ENCODE measurements at regions not wholly inside any gene's neighbourhood (a gene's known extent, or its start where the extent isn't known, plus 50 kb on each side); places are given as distances from the start of the nearest gene placed in this dataset.
A peak's percentile ranks its signal among the peaks of the same experiment; 100 is the strongest.
"Not testable (repeated sequence)": the region's sequence is repeated elsewhere in the genome, so short reads cannot be mapped to it uniquely, and the experiment has no call there.

DNA sequence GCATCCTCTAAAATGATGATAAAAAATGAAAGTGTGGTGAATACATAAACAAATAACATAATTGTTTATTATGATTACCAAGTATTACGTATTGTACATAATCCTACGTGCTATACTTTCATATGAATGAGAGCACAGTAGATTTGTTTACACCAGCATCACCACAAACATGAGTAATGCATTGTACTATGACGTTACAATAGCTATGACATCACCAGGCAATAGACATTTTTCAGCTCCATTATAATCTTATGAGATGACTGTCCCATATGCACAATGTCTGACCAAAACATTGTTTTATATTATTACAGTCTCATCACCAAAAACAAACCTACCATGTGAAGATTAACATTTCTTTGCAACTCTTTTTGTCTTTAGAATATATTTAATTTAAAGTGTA is 225.7 kb upstream of the TENT5A start:
- FAIRE-seq (no peak), DNase-seq (ENCODE audit: insufficient read length, low spot score) (no peak)

DNA sequence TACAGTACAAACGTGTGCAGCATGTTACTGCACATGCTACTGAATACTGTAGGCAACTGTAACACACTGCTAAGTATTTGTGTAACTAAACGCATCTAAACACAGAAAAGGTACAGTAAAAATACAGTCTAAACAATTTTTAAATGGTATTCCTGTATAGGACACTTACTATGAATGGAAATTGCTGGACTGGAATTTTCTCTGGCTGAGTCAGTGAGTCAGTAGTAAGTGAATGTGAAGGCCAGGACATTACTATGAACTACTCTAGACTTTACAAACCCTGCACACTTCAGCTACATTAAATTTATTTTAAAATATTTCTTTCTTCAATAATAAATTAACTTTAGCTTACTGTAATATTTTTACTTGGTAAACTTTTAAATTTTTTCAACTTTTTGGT is 225.0 kb upstream of the TENT5A start:
- FAIRE-seq (no peak), DNase-seq (ENCODE audit: insufficient read length, low spot score) (no peak)

DNA sequence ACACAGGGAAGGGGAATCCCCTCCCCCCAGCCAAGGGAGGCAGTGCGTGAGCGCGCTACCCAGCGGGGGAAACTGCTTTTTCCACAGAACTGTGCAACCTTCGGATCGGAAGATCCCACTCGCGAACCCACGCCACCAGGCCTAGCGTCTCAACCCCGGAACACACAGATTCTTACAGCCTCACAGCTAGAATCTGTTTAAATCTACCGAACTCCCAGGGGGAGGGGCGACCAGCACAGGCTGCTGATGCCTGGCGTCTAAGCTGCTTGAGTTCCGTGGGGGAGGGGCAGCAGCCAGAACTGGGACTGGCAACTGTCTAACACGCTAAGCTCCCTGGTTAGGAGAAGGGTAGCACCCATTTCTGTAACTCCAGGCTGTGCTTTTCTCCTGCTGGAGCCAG is 217.3 kb upstream of the TENT5A start:
- FAIRE-seq (no peak), DNase-seq (ENCODE audit: insufficient read length, low spot score) (no peak)

DNA sequence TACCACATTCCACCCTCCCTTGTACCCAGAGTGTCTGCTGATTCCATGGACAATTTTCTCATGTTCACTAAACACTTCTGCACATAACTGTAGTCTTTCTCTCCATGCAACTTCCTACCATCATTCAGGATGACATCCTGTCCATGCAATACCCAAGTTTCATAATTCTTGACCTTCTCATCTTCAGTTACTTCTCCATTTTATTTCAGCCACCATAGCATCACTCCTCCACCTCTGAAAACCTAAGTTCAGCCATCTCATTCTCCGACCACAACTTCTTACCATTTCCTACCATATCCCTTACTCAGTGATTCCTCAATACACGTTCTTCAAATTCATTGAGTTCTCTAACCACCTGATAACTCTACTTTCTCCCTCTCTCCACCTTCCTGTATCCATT is 216.5 kb upstream of the TENT5A start:
- FAIRE-seq = no peak
- no peak for DNase-seq (ENCODE audit: insufficient read length, low spot score)

DNA sequence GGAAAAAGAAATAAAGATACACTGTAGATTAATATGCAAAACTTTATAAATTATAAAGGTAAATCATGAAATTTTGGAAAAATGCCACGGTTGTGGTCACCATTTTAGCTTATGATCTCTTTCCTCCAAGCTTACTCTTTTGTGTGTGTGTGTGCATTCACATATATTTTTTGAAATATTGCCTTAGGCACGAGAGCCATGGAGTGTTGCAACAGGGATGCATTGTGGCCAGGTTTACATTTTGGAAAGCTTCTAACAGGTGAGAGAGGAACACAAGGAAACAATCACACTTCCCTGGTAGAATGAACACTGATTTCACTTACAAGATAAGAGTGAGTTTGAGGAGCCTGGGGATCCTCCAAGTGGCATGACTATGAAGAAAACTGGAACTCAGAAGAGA is 214.5 kb upstream of the TENT5A start:
- DNase-seq (ENCODE audit: insufficient read length, low spot score) (no peak), FAIRE-seq (no peak)

DNA sequence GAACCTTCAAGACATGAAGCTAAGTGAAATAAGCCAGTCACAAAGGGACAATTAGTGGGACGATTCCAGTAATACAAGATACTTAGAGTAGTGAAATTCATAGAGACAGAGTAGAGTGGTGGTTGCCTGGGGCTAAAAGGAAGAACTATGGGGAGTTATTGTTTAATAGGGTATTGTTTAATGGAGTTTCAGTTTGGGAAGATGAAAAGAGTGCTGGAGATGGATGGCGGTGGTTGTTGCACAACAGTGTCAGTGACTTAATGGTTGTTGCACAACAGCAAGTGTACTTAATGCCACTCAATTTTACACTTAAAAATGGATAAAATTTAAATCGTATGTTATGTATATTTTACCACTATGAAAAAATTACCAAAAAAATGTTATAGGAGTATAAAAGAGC is 209.7 kb upstream of the TENT5A start:
- DNase-seq (ENCODE audit: insufficient read length, low spot score) = no peak
- no peak for FAIRE-seq

DNA sequence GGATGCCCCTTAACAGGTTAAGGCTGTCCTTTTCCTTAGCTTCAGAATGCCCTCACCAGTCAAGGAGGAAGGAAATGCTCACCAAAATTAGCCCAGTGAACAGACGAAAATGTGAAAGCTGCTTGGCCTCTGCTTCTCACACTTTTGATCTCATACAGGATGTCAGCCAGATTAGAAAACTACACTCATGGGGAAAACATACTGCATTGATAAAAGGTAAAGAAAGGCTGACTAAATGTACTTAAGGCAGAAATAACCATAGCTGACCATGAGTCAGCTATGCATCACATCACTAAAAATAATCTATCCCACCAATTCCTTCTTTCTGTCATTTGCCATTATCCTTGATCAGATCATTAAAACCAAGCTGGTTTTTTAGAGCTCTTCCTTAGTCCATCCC is 198.4 kb upstream of the TENT5A start:
- no peak for DNase-seq (ENCODE audit: insufficient read length, low spot score)
- FAIRE-seq = no peak

DNA sequence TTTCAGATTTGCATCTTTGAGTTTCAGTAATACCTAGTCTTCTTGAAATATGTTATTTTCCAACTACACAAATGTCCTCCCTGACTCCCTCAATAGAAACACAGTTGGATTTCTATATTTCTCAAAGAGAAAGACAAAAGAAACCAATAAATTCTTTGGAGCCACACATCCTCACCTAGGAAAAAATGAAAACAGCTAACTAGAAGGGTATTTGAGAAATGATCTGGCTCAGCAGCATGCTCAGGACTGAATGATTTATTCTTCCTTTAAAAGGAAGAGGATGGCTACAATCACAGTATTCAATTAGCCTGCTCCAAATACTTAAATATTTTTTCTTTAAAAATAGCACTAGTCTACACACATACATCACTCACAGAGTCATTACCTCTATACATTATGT is 196.4 kb upstream of the TENT5A start:
- FAIRE-seq = no peak
- DNase-seq (ENCODE audit: insufficient read length, low spot score) = no peak

DNA sequence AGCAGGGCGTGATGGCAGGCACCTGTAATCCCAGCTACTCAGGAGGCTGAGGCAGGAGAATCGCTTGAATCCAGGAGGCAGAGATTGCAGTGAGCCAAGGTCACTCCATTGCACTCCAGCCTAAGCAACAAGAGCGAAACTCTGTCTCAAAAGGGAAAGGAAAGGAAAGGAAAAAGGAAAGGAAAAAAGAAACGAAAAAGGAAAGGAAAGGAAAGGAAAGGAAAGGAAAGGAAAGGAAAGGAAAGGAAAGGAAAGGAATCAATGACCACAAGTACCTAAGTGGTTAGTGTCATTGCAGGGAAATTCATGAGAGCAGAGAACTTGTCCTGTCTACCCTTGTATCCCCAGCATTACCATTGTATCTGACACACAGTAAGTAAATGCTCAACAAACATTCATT is 195.7 kb upstream of the TENT5A start:
- not testable (repeated sequence) for DNase-seq (ENCODE audit: insufficient read length, low spot score); FAIRE-seq

DNA sequence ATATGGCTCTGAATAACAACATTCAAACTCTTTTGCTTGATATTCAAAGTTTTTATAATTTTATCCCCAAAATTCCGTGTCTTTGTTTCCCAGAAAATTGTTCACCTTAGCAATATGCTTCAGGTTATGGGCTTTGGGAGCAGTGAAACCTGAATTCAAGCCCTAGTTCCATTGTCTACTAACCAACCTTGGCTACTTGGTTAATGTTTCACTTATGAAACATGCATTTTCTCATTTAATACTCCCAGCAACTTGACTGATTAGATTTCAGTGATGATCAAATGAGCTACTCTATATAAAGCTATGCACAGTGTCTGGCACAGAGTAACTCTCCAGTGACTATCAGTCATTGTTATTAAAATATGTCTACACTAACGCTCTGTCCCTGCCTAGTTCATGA is 192.2 kb upstream of the TENT5A start:
- DNase-seq (ENCODE audit: insufficient read length, low spot score) = no peak
- FAIRE-seq = no peak

DNA sequence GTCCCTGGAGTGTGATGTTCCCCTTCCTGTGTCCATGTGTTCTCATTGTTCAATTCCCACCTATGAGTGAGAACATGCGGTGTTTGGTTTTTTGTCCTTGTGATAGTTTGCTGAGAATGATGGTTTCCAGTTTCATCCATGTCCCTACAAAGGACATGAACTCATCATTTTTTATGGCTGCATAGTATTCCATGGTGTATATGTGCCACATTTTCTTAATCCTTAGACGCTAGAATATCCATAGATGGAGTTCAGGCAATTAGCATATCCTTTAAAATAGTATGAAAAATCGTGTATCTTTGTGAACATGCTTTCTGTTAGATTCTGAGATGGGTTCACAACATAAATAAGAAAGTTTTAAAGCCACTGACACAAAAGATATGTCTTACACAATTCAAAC is 190.4 kb upstream of the TENT5A start:
- FAIRE-seq; DNase-seq (ENCODE audit: insufficient read length, low spot score): not testable (repeated sequence)

DNA sequence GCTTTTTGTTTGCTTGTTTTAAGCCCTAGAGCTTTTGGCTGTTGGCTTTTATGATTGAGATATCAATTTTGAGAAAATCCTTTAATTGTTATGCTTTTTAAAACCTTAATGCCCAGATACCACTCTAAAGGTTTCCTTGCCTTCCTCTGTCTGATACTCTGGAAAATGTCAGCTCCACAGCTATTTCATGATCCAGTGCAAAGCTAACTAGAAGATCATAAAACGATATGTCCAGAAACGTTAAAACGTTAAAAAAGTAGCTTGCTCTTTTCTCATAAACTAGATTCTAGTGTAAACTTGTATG is 189.5 kb upstream of the TENT5A start:
- DNase-seq (ENCODE audit: insufficient read length, low spot score) (no peak), FAIRE-seq (no peak)

DNA sequence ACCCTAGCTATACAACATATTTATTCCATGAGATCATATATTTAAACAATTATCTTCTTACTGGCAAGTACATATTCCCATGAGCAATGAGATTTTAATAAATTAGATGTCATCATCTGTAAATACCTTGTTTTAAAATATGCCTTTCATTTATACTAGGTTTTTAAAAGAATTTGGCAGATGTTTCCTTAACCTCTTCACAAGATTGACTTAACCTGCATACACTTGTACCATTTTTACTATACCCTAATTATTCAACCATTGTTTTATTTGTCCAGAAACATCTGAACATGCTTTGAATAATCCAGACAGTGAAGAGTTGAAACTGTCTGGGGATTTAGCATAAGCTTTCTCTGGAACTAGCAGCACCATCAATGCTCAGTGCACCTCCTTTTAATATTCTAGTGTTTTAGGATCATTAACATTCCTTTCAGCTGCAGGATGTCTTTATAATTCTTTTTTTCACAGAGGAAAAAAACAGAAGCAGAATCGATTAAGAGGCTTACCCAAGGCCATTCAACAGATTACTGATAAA is 188.0 kb upstream of the TENT5A start:
- DNase-seq (ENCODE audit: insufficient read length, low spot score) = no peak
- no peak for FAIRE-seq

DNA sequence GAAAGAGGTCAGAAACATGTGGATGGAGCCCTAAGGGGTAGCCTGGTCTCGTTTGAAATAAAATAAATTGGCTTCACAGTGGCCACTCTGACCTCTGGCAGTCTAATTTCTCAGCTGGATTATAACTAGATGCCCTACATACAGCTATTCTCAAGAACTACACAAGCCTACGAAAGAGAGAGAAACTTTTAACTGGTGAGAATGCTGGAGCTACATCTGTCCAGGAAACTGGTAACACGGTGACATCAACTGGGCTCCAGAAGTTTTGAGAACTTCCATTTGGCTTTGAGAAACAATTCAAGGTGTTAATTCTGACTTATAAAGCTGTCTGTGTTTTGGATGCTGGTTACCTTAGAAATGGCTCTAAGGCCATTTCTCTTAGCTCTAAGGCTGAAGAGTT is 187.3 kb upstream of the TENT5A start:
- DNase-seq (ENCODE audit: insufficient read length, low spot score) (no peak), FAIRE-seq (no peak)

DNA sequence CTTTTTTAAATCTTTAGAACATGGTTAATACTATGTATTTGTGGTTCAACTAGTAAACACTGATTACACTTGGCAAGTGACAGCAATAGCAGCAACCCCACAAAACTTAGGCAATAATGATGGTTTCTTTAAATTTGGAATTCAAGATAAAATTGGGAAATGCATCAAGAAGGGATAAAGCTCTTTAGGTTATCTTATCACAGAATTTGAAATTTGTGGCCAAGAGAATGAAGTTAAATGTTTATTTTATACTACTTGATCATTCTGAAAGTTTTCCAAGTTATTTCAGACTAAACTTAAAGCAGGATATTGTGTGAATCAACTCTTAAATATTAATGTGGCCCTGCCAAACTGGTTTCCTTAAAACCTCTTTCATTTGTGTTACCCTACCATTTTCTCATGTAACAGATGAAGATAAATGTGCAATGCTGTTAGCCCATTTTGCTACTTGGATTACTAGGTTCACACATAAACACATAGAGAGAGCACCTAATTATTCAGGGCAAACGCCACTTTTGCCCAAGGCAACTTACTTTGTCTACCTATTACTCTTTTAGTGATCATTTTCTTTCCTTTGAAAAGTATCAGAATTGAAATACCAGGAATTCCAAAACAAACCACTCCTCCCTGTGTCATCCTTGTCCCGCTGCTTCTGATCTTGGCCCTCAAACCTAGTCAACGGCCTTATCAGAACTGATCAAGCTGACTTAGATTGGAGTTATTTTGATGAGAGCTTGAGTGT is 186.7 kb upstream of the TENT5A start:
- no peak for DNase-seq (ENCODE audit: insufficient read length, low spot score)

DNA sequence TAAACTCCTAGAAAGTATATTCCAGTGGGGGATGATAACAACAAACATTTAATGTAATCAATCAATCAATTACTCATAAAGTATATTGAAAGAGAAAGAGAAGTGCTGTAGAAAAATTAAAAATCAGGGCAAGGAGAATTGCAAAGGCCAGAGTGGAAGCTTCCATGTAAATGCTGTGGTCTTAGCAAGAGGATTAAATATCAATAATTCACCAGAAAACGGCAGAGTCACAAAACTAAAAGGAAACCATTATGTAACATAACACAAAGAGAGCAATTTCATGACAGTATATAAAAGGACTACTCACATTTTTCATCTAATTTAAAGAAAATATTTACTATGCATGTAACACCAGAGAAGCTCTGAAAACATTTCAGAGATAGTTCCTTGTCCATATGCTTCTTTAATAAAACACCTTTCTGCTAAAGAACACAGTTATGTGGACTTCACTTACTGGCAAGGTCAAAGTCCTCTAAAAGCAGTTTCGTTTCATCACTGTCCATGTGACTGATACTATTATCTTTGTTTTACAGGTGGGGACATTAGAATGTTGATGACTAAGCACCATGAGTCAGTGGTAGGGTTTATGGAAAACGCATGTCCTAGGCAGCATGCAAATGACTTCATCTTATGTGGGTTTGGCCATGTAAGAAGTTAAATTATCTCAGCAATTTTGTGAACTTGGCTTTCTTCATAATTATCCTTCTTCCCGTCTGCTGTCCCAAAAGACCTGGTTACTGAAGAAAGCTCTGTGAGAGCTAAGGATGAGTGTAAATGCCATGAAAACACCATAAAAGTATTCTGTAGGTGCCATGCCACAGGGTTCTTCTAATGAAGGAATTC is 185.8 kb upstream of the TENT5A start:
- DNase-seq (ENCODE audit: insufficient read length, low spot score) = peak; percentile 20
- peak; percentile 72 for FAIRE-seq

More for the DNA sequence above, 186.7 kb upstream of the TENT5A start:
- FAIRE-seq = peak; percentile 38

DNA sequence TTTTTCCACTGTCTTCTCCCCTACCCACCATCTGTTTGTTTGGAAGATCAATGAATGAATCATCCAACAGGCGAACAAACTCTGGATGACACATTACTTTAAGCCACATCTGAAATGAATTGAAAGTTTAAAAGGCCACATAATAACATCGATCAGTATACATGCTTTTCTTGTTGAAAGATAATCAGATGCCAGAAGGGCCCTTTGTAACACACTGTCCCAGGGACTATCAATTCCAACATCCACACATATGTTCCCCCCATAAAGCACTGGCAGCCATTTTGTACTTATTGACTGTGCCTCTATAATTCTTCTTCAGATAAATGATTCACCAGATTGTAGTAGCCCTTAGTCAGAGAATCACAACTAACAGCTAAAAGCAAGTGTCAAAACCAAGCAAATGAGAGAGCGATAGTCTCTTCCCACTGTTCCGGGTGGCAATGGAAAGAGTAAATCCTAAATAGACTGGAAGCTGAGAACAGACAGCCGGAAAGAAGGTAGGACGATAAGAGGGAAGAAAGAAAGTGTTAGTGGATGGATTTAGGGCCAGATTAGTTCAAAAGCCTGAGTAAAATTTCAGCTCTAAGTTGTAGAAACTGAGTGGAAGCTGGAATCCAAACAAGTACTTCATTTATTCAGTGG is 184.9 kb upstream of the TENT5A start:
- DNase-seq (ENCODE audit: insufficient read length, low spot score) = no peak
- no peak for FAIRE-seq

DNA sequence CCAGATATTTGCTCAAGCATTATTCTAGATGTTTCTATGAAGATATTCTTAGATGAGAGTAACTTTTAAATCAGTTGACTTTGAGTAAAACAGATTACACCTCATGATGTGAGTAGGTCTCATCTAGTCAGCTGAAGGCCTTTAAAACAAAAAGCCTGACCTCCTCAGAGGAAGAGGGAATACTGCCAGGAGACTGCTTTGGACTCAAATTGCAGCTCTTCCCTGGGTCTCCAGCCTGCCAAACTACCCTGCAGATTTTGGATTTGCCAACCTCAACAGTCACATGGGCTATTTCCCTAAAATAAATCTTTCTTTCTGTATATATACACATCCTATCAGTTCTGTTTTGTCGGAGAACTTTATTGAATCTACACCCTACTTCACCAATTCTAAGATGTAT is 182.5 kb upstream of the TENT5A start:
- DNase-seq (ENCODE audit: insufficient read length, low spot score) (no peak), FAIRE-seq (no peak)

DNA sequence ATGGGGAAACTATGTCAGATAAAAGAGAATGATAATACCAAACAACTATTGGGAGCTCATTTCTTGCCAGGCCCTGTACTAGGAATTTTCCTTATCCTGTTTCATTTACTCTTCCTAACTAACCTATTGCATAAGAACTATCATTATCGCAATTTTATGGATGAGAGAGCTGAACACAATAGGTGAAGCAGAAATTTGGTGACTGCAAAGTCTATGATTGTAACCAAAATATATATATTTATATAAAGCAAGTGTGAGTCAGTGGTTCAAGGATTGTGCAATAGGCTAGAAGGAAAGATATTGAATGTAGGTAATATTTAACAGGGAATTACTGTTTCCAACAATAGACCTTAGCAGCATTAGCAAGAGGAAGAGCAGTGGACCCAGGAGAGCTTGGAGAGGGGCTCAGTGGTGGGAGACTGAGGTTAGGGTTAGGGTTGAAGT is 181.1 kb upstream of the TENT5A start:
- no peak for FAIRE-seq
- no peak for DNase-seq (ENCODE audit: insufficient read length, low spot score)

DNA sequence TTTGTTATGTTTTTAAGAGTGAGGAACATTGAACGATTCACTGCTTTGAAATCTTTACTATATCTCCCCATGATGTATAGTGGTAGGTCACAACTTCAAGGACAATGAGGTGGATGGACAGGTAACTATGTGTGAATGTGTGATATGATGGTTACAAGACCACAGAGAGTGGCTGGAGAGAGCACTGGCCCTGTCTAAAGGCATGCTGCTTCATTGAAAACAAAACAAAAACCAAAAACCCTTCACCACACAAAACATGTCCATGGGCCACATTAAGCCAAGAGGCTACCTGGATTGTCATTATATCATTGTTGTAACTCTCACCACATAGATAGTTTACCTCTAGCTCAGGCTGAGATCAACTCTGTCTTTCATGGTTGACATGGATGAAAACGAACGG is 180.6 kb upstream of the TENT5A start:
- FAIRE-seq (no peak), DNase-seq (ENCODE audit: insufficient read length, low spot score) (no peak)

DNA sequence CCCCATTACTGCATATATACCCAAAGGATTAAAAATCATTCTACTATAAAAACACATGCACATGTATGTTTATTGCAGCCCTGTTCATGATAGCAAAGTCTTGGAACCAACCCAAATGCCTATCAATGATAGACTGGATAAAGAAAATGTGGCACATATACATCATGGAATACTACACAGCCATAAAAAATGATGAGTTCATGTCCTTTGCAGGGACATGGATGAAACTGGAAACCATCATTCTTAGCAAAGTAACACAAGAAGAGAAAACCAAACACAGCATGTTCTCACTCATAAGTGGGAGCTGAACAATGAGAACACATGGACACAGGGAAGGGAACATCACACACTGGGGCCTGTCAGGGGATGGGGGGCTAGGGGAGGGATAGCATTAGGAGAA is 180.0 kb upstream of the TENT5A start:
- FAIRE-seq; DNase-seq (ENCODE audit: insufficient read length, low spot score): not testable (repeated sequence)

DNA sequence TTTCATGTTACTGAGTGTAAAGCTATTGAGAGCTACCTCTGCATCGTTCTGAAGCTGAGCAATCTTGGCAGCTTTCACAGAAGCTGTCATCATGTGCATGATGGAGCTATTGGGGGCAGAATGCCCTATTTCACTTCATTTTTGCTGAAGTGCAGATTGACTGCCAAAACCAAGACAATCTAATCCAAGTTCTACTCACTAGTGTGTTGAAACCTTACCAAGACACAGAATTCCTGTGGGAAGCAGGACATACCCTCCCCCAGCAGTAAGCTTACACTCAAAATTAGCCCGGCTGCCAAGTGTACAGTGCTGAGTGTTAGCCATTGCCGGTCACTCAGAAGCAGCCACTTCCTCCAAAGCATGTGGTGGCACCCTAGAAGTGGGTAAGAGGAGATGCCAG is 177.3 kb upstream of the TENT5A start:
- FAIRE-seq (no peak), DNase-seq (ENCODE audit: insufficient read length, low spot score) (no peak)

Data from HTR-8/SVneo (cell line).